ENCODE measurements at regions not wholly inside any gene's neighbourhood (a gene's known extent, or its start where the extent isn't known, plus 50 kb on each side); places are given as distances from the start of the nearest gene placed in this dataset.

DNA sequence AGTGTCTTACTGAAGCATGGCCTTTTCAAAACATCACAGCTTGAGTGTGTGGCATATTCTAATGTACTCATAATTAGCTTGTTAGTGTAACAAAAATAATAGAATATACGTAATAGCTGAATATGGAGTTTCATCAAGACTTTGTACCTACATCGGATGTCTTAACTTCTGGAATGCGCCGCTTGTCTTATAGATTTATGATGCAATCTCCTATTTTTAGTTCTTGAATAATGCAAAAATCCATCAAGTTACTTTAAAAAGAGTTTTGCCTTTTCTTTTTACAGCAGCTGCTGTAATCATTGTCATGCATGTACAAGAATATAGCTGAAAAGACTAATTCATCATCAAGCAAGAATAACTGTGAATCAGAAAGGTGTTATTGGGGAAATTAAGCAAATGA is 140.7 kb upstream of the SCN7A start:
- DNase-seq = no peak

DNA sequence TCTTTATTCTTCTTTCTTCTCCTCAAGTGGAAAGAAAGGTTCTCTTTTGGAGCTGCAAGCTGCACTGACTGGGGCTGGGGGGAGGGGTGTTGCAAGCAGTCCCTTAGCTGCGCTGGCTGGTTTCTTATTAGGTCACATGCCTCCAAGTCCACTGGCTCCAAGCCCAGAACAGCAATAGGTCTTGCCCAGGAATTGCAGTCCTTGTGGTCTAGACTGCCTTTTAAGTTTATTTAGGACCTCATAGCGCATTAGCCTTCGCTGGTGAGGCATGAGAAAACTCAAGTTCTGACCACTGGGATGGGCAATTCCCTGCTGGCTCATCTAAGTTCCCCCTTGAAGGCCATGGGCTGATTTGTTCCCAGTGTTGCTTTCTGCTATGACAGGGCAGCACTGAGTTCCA is 138.6 kb upstream of the SCN7A start:
- DNase-seq = peak; percentile 13

DNA sequence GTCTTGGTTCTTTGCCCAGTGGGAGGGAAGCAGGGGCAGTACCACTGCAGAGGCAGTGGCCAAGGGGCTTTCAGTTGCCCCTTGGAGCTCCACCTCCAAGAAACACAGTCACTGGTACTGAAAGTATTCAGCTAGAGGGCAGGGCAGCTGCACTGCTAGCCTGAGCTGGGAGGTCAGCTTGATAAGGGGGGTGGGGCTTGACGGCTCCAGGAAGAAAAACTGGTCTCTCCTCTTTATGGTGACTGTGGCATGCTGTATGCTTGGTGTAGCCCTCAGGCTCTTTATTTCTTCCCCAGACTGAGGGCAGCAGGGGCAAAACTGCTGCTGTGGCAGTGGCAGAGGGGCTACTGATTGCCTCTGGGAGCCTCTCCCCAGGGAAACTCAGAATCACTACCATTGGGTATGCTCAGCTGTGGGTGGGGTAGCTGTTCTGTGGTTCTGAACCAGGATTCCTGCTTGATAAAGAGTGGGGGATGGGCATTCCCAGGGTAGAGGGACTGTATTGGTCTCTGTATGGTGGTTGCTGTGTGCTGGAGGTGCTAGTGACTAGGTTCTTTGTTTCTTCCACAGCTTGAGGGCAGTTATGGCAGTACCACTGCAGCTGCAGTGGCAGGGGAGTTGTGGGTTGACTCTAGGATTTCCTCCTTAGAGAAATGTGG is 134.6 kb upstream of the SCN7A start:
- no peak for DNase-seq

DNA sequence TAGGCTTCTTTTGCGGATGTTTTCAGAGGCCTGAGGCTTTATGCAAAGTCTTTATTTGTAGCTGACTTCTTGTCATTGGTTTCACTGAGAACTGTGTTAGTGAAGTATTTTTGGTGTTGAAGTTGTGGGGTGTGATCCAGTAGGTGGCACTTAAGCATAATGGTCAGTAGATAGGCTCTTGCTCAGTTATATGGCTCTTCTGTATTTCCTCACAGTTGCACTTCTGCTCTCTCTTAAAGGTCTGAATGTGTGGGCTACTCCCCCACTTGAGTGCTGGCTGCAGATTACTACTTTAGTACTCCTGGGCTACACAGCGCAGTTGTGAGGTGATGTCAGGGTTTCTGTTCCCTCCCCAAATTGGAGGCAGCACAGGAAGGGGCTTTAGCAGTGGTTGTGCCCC is 133.8 kb upstream of the SCN7A start:
- no peak for DNase-seq

DNA sequence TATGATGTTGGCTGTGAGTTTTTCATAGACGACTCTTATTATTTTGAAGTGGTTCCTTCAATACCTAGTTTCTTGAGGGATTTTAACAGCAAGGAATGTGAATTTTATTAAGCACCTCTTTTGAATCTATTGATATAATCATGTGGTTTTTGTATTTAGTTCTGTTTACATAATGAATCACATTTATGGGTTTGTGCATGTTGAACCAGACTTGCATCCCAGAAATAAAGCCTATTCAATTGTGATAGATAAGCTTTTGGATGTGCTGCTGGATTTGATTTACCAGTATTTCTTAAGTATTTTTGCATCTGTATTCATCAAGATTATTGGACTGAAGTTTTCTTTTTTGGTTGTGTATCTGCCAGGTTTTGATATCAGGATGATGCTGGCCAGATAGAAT is 131.6 kb upstream of the SCN7A start:
- DNase-seq = no peak

DNA sequence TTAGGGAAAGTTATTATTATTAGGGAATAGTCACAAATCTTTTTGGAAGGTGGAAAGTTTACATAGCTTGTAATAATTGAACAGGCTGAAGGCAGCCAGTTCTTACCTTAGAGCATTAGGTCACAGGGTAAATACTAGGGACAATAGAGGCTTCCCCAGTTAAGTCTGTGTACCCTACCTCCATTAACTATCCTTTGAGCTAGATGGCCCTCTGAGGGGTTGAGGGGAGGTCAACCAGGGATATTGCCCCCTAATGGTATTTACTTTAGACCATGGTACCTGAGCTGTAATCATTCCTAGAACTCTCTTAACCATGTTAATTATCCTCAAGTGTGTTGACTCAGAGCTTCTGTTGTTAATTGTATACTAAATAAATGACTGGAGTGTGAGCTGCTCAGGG is 120.5 kb upstream of the SCN7A start:
- no peak for DNase-seq

DNA sequence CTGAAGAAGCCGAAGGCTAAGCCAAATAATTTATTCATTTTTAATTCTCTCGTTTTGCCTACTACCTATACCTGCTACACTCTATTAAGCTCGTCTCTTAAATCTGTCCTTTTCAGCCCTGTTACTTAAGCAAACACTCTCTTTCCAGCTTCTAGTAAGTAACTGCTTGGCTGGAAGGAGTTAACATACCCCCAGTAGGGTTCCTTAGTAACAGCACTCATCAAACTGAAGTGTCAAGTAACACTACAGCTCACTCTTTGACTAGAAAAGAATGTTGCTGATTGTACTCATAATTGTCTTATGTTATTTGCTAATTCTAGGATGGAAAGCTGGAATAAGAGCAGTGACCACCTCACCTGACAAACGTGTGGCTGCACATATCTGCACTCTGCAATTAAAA is 120.0 kb upstream of the SCN7A start:
- no peak for DNase-seq

DNA sequence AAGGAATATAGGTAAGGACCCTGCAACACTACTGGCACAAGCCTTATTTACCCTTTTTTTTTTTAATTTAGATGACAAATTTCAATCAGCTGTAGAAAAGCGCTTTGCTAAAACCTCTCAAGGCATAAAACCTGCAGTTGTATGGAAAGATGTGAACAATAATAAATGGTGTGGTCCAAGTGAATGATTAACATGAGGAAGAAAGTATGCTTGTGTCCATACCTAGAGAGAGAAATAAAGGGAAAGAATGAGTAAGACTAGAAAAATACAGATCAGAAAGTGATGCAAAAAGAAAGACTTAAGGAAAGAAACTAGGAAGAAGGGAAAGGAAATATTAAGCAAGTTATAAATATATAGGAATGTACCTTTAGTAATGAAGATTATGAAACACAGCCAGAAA is 119.2 kb upstream of the SCN7A start:
- DNase-seq = no peak

DNA sequence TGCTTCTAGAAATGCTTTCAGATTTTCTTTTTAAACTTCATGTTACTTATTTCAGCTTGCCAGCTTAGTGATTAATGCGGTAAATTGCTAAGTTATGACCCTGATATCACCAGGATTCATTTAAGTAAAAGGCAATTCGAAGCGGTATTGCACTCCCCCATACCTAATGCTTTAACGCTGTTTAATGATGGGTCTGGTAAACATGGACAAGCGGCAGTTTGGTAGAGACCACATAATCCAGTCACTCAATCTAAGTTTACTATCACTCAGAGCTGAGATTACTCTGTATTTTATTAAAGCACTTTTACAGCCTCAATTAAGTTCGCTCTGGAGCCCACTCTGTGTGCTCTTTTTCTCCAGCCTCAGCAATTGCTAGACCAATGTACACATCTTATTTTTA is 118.2 kb upstream of the SCN7A start:
- DNase-seq = no peak

DNA sequence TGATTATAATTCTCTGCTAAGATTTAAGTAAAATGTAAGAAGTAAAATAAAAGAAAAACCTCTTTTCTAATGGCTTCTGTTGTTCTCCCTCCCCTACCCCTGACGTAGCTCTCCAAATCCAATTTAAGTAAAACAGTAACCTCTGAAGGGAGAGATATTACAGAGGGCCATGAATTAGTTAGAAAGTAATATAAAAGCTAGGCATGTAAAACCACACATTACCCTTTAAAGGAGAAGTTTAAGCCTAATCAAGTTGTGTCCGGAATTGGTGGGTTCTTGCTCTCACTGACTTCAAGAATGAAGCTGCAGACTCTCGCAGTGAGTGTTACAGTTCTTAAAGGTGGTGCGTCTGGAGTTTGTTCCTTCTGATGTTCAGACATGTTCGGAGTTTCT is 116.9 kb upstream of the SCN7A start:
- no peak for DNase-seq

DNA sequence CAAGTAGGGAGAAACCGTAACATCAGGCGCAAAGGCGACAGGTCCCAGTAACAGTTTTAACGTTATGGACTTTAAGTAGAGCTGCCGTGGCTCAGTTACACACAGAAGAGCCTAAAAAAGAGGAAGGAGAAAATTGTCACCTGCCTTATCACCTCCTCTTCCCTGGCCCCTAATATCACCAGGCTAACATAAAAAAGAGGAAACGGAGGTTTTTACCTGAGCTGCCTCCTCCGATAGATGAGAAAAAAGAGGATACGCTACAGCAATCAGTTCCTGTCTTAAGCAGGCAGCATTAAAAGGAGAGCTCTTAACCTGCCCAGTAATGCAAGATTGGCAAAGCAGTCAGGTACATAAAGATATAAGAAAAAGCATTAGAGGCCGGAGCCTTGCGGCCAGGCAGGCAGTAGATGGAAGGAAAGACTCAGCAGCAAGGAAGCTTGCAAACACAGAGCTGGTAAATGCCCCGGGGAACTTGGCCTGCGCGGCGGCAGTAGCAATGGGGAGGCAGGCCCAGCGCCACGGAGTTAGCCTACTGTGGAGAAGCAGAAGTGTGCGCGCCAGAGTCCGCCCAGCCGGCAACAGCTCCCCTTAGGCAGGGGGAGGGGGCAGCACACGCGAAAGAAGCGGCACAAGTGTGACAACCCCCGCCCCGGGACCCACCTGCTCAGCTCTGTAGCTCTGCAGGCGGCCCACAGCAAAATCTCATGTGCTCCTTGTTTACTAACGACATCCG is 116.3 kb upstream of the SCN7A start:
- DNase-seq = peak; percentile 64

DNA sequence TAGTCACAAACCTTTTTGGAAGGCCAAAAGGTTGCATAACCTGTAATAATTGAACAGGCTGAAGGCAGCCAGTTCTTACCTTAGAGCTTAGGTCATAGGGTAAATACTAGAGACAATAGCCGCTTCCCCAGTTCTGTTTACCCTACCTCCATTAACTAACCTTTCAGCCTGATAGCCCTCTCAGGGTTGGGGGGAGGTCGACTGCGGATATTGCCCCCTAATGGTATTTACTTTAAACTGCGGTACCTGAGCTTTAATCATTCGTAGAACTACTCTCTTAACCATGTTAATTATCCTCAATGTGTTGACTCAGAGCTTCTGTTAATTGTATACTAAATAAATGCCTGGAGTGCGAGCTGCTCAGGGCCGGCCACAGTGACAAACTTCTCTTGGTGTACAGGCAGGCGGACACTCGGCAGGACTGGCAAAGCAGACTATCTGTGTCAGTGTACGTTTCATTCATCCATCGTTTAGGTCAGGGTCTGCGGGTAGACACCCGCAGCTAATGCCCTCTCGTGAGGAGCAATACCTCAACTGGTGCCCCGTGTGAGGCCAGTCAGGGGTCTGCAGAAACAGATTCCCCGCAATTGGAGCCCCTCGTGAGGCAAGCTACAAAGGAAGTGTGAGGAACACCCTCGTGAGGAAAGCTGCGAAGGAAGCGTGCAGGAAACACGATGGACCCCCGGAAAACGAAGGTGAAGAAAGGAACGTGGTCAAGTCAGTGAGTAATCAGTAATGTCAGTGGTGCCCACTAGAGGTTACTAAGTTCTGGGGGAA is 115.3 kb upstream of the SCN7A start:
- DNase-seq = no peak

DNA sequence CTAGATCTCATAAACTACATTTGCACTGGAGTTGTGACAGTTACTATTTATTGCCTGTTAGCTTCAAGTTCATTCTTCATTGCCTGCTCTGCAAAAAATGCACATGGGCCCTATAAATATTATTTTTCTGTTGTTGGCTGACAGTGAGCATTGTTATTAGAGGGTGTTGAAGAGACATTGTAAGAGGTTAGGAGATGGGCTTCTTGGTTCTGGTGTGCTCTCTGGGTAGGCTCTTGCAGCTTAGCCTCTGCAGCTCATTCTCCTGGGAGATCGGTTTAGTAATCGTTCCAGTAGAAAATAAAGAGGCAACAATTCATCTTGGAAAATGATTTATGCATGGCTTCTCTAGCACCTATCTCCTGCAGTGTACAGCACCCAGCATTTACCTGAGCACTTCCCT is 113.8 kb upstream of the SCN7A start:
- DNase-seq = no peak

DNA sequence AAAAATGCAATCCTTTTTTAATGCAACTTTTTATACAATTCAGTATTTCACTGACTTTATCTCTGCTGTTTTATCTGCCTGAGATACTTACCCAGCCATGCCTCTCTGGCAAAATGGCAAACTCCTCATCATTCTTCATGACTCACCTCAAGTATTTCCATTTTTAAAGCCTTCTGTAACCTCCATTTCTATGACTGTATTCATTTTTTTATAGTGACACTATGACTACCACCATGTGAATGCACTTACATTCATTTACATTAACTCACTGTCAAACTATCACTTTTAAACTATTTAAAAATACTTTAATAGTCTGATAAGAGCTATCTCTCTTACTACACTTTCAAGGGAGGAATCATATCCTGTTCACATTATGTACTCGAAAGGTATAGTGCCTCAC is 99.4 kb upstream of the SCN7A start:
- DNase-seq = no peak

DNA sequence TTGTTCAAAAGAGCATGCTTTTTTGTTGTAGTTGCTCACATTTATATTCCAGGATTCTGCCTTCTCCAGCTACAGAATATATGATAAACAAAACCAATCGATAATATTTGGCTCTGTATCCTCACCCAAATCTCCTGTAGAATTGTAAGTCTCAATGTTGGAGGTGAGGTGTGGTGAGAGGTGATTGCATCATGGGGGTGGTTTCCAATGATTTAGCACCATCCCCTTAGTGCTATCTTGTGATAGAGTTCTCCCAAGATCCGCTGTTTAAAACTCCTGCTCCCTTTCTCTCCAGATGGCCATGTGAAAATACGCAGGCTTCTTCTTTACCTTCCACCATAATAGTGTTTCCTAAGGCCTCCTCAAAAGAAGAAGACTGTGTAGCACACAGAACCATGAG is 98.7 kb upstream of the SCN7A start:
- no peak for DNase-seq

DNA sequence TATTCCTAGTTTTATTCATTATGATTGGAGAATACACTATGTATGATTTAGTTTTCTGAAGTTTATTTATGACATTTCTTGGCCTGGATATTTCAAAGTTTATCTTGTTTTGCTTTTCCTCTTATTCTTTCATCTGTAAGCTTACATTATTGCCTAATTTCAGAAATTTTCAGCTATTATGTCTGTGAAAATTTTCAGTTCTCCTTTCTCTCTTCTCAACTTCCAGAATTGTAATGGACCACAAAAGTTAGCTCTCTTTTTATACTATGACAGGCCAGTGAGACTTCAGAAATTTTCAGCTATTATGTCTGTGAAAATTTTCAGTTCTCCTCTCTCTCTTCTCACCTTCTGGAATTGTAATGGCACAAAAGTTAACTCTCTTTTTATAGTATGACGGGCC is 97.2 kb upstream of the SCN7A start:
- no peak for DNase-seq

DNA sequence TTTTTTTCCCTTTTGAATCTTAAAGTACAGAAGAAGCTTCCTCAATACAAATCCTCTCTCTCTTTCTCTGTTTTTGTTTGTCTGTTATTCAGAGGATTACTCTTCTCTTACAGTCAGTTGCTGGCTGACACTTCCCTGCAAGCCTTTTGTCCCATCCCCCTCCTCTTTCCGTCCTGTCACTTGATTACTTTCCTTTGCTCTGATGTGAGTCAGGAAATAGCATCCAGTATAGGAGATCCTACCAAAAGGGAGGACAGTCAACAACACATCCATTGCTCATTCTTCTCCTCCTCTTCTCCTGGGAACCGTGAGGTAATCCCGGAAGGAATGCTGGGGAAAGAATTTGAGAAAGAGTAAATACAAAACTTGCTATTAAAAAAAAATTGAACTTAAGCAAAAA is 79.3 kb upstream of the SCN7A start:
- peak; percentile 31 for DNase-seq

DNA sequence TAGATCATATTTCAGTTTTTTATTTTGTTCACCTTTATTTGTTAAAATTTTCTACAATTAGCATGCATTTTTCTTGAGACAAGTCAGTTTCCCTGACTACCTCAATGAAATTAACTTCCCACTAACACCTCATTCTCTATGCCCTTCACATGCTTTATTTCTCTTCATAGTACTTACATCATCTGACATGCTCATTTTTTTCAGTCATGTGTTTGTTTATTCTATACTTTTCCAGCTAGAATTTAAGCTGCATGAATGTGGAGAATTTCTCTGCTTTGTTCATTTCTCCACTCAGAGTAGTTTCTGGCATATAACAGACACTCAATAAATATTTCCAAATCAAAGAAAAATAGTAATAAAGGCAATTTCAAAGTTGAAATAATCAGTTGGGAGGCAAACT is 78.9 kb upstream of the SCN7A start:
- no peak for DNase-seq

DNA sequence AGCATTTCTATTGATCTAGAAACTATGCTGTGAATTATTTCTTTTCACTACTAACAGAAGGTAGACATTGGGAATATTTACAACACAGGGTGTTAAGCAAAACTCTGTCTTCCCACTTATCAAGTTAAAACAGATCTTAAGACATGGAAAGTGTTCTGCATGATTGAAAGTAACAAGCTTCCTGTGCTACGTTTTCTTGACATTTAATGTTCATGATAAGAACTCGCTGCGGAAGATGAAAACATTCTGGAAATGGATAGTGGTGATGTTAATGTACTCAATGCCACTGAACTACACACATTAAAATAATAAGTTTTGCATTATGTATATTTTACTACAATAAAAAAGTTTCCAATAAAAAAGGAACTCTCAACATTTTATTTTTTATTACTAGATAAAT is 74.4 kb upstream of the SCN7A start:
- DNase-seq = no peak

DNA sequence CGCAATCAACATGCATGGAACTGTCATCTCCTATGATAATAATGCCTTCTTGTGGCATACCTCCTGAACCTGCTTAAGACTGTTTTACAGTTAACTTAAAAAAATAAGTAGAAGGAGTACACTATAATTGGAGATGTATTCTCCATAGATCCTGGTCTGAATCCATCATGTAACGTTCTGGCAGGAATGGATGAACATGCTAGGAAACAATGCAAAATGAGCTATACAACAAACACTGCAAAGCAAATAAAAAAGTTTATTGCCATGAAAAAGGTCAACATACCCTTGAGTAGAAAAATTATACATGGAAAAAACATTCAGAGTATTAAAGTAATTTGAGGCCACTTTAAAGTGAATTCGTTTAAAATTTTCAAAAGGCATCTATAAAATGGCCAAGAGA is 71.5 kb upstream of the SCN7A start:
- DNase-seq = no peak

DNA sequence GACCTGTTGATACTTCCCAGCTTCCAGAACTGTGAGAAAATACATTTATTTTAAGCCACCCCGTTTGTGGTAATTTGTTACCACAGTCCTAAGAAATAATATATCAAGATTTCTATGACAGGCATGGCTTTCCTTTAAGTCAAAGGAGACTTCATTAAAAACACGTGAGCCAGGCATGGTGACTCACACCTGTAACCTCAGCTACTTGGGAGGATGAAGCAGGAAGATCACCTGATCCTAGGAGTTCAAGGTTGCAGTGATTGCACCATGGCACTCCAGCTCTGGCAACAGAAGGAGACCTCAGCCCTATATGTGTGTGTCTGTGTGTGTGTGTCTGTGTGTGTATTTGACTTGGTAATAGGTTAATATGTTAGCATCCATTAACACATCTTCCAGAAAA is 69.8 kb upstream of the SCN7A start:
- DNase-seq = no peak

DNA sequence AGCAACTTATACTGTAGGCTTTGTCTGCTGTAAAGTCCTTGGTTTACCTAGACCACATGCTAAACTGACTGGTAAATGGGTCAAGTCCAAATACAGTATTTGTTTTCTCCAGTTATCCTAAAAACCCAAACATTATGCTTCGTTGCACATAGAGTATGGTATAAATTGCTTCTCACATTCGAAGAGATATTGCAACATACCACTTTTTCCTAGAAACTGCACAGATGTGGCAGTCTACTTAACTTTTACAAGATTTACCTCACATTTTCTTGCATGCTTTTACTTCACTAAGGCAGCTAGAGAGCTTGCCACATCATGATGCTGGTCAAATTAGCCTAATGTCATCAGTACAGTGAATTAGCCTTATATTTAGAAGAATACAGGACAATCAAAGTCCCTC is 66.0 kb upstream of the SCN7A start:
- DNase-seq = no peak

DNA sequence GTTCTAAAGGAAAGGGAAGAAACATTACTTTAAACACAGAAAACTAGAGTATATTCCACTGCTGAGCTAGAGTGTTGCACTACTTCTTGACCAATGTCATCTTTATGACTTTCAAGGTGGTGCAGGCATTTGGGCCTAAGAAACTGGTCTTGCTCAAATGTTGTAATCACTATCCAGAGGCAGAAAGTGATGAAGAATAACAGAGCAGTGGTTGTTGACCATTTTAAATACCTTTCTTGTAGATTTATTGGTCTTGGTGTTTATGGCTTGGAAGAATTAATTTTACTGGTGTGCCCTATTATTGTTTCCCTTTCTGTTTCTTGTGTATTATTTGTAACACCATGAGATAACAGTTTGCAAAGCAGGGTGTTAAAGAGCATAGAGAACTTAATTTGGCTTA is 56.9 kb upstream of the SCN7A start:
- DNase-seq = no peak

DNA sequence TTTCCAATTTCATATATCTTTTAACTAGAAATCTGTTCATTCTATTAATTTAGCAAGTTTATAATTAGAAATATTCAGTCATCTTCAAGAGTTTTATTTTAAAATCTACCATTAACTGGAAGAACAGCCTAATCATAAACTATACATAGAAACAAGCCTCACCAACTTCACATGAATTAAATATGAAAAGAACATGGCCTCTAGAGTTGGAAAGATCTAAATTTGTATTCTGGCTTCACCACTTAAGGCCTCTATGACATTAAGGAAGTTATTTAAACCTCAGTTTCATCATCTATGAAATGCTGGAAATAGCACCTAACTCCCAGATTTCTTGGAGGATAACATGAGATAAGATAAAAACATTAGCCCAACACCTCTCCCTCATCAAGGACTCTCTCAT is 51.4 kb upstream of the SCN7A start:
- DNase-seq = no peak
